ENCODE measurements at regions not wholly inside any gene's neighbourhood (a gene's known extent, or its start where the extent isn't known, plus 50 kb on each side); places are given as distances from the start of the nearest gene placed in this dataset.

- Mint-ChIP-seq H3K27me3 (ENCODE audit: insufficient read depth) (no peaks in the 10 kb centered on the region), H3K27ac (no peak overlapping the region), H3K4me1 (ENCODE audit: low read depth) (no peaks in the 10 kb centered on the region), H3K4me3 (no peak overlapping the region), H3K9me3 (no peaks in the 10 kb centered on the region), H3K36me3 (ENCODE audit: low read depth) (no peaks in the 10 kb centered on the region)
- DNase-seq (ENCODE audit: low spot score) = no peak
- intact Hi-C loops (cut with micrococcal nuclease) = no loop called here
Observed at GRCh38 chr3:104787306-104787705, 579.4 kb upstream of the ALCAM start.

DNA sequence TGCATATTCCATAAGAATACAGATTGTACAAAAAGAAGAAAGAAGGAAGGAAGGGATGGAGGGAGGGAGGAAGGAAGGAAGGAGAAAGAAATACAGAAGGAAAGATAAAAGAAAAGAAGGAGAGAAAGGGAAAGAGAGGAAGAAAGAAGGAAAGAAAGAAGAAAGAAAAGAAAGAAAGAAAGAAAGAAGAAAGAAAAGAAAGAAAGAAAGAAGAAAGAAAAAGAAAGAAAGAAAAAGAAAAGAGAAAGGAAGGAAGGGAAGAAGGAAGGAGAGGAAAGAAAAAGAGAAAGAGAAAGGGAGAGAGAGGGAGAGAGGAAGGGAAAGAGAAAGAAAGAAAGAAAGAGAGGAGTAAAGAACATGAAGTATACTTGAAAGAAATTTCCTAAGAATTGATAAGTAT, 577.9 kb upstream of the ALCAM start:
- Mint-ChIP-seq H3K36me3 (ENCODE audit: low read depth) (no peaks in the 10 kb centered on the region), H3K9me3 (no peaks in the 10 kb centered on the region), H3K4me3 (no peak overlapping the region), H3K4me1 (ENCODE audit: low read depth) (no peaks in the 10 kb centered on the region), H3K27ac (no peak overlapping the region), H3K27me3 (ENCODE audit: insufficient read depth) (no peaks in the 10 kb centered on the region)
- intact Hi-C loops (cut with micrococcal nuclease) = no loop called here
- no peak for DNase-seq (ENCODE audit: low spot score)

GRCh38 chr3:104791331-104791730, 575.4 kb upstream of the ALCAM start:
- H3K36me3 Mint-ChIP-seq (ENCODE audit: low read depth) = no peaks in the 10 kb centered on the region
- H3K4me3 Mint-ChIP-seq = no peak overlapping the region
- intact Hi-C loops (cut with micrococcal nuclease) = no loop called here
- H3K27me3 Mint-ChIP-seq (ENCODE audit: insufficient read depth) = no peaks in the 10 kb centered on the region
- no peaks in the 10 kb centered on the region for H3K4me1 Mint-ChIP-seq (ENCODE audit: low read depth)
- no peaks in the 10 kb centered on the region for H3K9me3 Mint-ChIP-seq
- DNase-seq (ENCODE audit: low spot score) = no peak
- H3K27ac Mint-ChIP-seq = no peak overlapping the region

GRCh38 chr3:104796556-104796955, 570.2 kb upstream of the ALCAM start:
- no peaks in the 10 kb centered on the region for H3K4me1 Mint-ChIP-seq (ENCODE audit: low read depth)
- intact Hi-C loops (cut with micrococcal nuclease) = no loop called here

DNA sequence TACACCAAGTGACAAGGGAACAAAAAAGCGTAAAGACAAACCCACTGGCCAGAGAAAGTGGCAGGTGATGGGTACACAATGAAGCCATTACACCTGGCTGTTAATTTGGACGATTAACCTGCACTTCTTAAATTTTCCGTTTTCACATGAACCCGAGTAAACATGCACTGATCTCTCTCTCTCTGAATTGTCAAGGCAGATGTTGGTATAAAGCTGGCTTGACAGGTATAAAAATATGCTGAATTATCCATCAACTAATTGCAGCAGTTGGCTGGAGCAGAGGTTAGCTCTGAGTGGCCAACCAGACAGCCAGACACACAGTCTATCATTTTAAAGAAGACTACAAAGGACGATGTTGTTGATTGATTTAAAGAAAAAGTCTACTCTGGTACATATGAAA, 561.7 kb upstream of the ALCAM start:
- H3K9me3 Mint-ChIP-seq = no peaks in the 10 kb centered on the region
- H3K4me1 Mint-ChIP-seq (ENCODE audit: low read depth) = no peaks in the 10 kb centered on the region
- intact Hi-C loops (cut with micrococcal nuclease) = no loop called here
- DNase-seq (ENCODE audit: low spot score) = no peak
- no peaks in the 10 kb centered on the region for H3K36me3 Mint-ChIP-seq (ENCODE audit: low read depth)
- H3K27me3 Mint-ChIP-seq (ENCODE audit: insufficient read depth) = no peaks in the 10 kb centered on the region
- H3K4me3 Mint-ChIP-seq = no peak overlapping the region
- H3K27ac Mint-ChIP-seq = no peak overlapping the region

More at GRCh38 chr3:104796556-104796955, 570.2 kb upstream of the ALCAM start:
- H3K36me3 Mint-ChIP-seq (ENCODE audit: low read depth) = no peaks in the 10 kb centered on the region
- no peaks in the 10 kb centered on the region for H3K9me3 Mint-ChIP-seq
- no peak for DNase-seq (ENCODE audit: low spot score)
- no peak overlapping the region for H3K4me3 Mint-ChIP-seq
- no peak overlapping the region for H3K27ac Mint-ChIP-seq
- H3K27me3 Mint-ChIP-seq (ENCODE audit: insufficient read depth) = peaks cover 2% of the 10 kb centered on the region

DNA sequence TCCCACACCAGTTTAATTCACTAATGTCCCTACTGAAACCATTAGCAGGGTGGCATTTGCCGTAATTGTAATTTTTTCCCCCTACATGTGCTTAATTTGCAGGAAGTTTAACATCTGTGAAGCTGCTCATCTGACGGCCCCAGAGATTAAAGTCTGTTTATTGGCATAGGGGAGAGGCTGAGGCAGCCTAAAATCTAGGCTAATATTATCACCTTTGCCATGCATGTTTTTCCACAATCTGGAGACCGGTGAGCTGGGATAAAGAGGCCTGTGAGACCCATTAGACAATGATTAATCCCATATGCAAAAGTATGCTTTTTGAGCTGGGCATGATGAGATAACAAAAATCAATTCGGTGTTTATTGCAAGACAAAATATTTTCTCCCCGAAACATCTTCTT, 561.2 kb upstream of the ALCAM start:
- no peaks in the 10 kb centered on the region for H3K36me3 Mint-ChIP-seq (ENCODE audit: low read depth)
- peaks cover 2% of the 10 kb centered on the region for H3K27me3 Mint-ChIP-seq (ENCODE audit: insufficient read depth)
- no peaks in the 10 kb centered on the region for H3K4me1 Mint-ChIP-seq (ENCODE audit: low read depth)
- no peak for DNase-seq (ENCODE audit: low spot score)
- intact Hi-C loops (cut with micrococcal nuclease) = no loop called here
- H3K4me3 Mint-ChIP-seq = no peak overlapping the region
- H3K9me3 Mint-ChIP-seq = no peaks in the 10 kb centered on the region
- no peak overlapping the region for H3K27ac Mint-ChIP-seq

DNA sequence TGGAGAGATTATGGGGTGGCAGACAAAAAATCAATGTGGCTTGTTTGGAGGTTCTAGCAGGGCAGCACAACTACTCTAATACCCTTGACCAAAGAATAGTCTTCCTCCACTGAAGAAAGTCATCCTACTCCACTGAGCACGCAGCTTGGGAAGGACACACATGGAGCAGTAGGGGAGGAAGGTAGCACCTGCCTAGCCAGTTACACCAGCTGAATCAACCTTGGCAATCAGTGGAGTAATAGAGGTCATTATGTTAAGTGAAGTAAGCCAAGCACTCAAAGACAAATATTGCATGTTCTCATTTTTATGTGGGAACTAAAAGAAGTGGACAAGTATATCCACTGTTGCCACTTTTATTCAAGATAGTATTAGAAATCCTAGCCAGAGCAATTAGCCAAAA, 555.8 kb upstream of the ALCAM start:
- Mint-ChIP-seq H3K4me1 (ENCODE audit: low read depth) (no peaks in the 10 kb centered on the region), H3K27me3 (ENCODE audit: insufficient read depth) (peaks cover 2% of the 10 kb centered on the region), H3K4me3 (no peak overlapping the region), H3K27ac (no peak overlapping the region), H3K36me3 (ENCODE audit: low read depth) (no peaks in the 10 kb centered on the region), H3K9me3 (no peaks in the 10 kb centered on the region)
- intact Hi-C loops (cut with micrococcal nuclease) = no loop called here
- DNase-seq (ENCODE audit: low spot score) = no peak

GRCh38 chr3:104816008-104816407, 550.7 kb upstream of the ALCAM start:
- no peaks in the 10 kb centered on the region for H3K27me3 Mint-ChIP-seq (ENCODE audit: insufficient read depth)
- no peaks in the 10 kb centered on the region for H3K36me3 Mint-ChIP-seq (ENCODE audit: low read depth)
- H3K4me1 Mint-ChIP-seq (ENCODE audit: low read depth) = no peaks in the 10 kb centered on the region
- H3K27ac Mint-ChIP-seq = no peak overlapping the region
- H3K4me3 Mint-ChIP-seq = no peak overlapping the region
- intact Hi-C loops (cut with micrococcal nuclease) = no loop called here
- DNase-seq (ENCODE audit: low spot score) = no peak
- peaks cover 6% of the 10 kb centered on the region for H3K9me3 Mint-ChIP-seq

- no peaks in the 10 kb centered on the region for H3K4me1 Mint-ChIP-seq (ENCODE audit: low read depth)
- H3K27ac Mint-ChIP-seq = no peak overlapping the region
- intact Hi-C loops (cut with micrococcal nuclease) = no loop called here
- H3K36me3 Mint-ChIP-seq (ENCODE audit: low read depth) = no peaks in the 10 kb centered on the region
- H3K4me3 Mint-ChIP-seq = no peak overlapping the region
- H3K27me3 Mint-ChIP-seq (ENCODE audit: insufficient read depth) = no peaks in the 10 kb centered on the region
- DNase-seq (ENCODE audit: low spot score) = no peak
- peaks cover 6% of the 10 kb centered on the region for H3K9me3 Mint-ChIP-seq
Observed at GRCh38 chr3:104816716-104817115, 550.0 kb upstream of the ALCAM start.

DNA sequence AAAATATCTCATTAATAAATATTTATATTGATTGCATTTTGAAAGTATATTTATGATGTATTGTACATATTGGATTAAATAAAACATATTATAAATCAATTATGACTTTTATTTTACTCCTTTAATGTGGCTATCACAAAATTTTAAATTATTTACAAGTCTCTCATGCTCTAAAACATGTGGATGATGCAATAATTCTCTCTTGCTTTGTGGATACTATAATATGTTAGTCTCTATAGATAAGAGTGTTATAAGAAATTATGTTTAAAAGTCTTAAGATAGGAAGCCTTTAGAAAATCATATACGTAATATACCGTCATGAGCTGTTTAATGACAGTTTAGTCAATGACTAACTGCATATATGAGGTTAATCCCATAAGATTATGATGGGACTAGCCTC, 547.4 kb upstream of the ALCAM start:
- intact Hi-C loops (cut with micrococcal nuclease) = no loop called here
- Mint-ChIP-seq H3K36me3 (ENCODE audit: low read depth) (no peaks in the 10 kb centered on the region), H3K27me3 (ENCODE audit: insufficient read depth) (no peaks in the 10 kb centered on the region), H3K27ac (no peak overlapping the region), H3K9me3 (peaks cover 6% of the 10 kb centered on the region), H3K4me3 (no peak overlapping the region), H3K4me1 (ENCODE audit: low read depth) (no peaks in the 10 kb centered on the region)
- no peak for DNase-seq (ENCODE audit: low spot score)

GRCh38 chr3:104820959-104821358, 545.8 kb upstream of the ALCAM start:
- peaks cover 6% of the 10 kb centered on the region for H3K9me3 Mint-ChIP-seq
- H3K27me3 Mint-ChIP-seq (ENCODE audit: insufficient read depth) = no peaks in the 10 kb centered on the region
- intact Hi-C loops (cut with micrococcal nuclease) = no loop called here
- no peak overlapping the region for H3K27ac Mint-ChIP-seq
- H3K4me3 Mint-ChIP-seq = no peak overlapping the region
- no peaks in the 10 kb centered on the region for H3K36me3 Mint-ChIP-seq (ENCODE audit: low read depth)
- DNase-seq (ENCODE audit: low spot score) = no peak
- H3K4me1 Mint-ChIP-seq (ENCODE audit: low read depth) = no peaks in the 10 kb centered on the region

DNA sequence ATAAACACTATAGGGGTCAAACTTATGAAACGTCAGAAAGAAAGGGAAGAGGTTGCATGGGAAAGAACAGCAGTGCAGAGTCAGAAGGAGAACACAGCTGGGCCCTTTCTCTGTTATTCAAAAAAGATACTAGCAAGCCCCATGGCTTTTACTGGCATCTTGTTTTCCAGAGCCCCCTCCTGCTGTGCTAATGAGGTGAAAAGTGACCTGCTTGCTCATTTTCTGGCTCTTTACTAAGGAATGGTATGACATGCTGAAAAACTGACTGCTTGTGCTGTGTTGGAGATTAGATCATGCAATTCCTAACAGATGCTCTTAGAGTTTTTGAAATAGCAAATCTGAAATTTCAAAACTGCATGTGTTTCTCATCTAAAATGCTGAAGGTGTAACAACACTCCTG, 541.6 kb upstream of the ALCAM start:
- no peaks in the 10 kb centered on the region for H3K36me3 Mint-ChIP-seq (ENCODE audit: low read depth)
- H3K27me3 Mint-ChIP-seq (ENCODE audit: insufficient read depth) = no peaks in the 10 kb centered on the region
- no peak overlapping the region for H3K4me3 Mint-ChIP-seq
- H3K27ac Mint-ChIP-seq = no peak overlapping the region
- intact Hi-C loops (cut with micrococcal nuclease) = no loop called here
- H3K4me1 Mint-ChIP-seq (ENCODE audit: low read depth) = no peaks in the 10 kb centered on the region
- H3K9me3 Mint-ChIP-seq = peaks cover 5% of the 10 kb centered on the region
- no peak for DNase-seq (ENCODE audit: low spot score)

GRCh38 chr3:104831071-104831470, 535.6 kb upstream of the ALCAM start:
- no peaks in the 10 kb centered on the region for H3K4me1 Mint-ChIP-seq (ENCODE audit: low read depth)
- DNase-seq (ENCODE audit: low spot score) = no peak
- no peaks in the 10 kb centered on the region for H3K36me3 Mint-ChIP-seq (ENCODE audit: low read depth)
- intact Hi-C loops (cut with micrococcal nuclease) = no loop called here
- no peak overlapping the region for H3K27ac Mint-ChIP-seq
- peaks cover 2% of the 10 kb centered on the region for H3K27me3 Mint-ChIP-seq (ENCODE audit: insufficient read depth)
- H3K9me3 Mint-ChIP-seq = no peaks in the 10 kb centered on the region
- H3K4me3 Mint-ChIP-seq = no peak overlapping the region

DNA sequence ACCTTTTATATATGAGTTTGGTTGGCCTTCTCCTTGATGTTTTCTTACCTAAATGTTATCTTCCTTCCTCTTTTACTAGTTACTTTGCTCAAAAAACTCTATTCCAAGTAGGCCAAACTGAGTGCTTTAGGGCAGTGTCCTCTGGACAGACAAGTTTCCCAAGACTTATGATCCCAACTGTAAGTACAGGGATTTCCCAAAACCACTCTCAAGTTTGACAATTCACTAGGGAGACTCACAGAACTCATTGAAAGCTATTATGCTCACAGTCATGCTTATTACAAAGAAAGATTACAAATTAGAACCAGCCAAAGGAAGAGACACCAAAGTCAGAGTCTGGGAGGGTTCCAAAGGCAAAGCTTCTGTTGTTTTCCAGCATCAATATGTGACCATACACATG, 534.2 kb upstream of the ALCAM start:
- H3K4me3 Mint-ChIP-seq = no peak overlapping the region
- H3K36me3 Mint-ChIP-seq (ENCODE audit: low read depth) = no peaks in the 10 kb centered on the region
- H3K9me3 Mint-ChIP-seq = no peaks in the 10 kb centered on the region
- no peak for DNase-seq (ENCODE audit: low spot score)
- intact Hi-C loops (cut with micrococcal nuclease) = no loop called here
- H3K27ac Mint-ChIP-seq = no peak overlapping the region
- H3K4me1 Mint-ChIP-seq (ENCODE audit: low read depth) = no peaks in the 10 kb centered on the region
- H3K27me3 Mint-ChIP-seq (ENCODE audit: insufficient read depth) = peaks cover 2% of the 10 kb centered on the region
